Mesothelial cell of epicardium (in vitro differentiated cells): ENCODE measurements at regions not wholly inside any gene's neighbourhood (a gene's known extent, or its start where the extent isn't known, plus 50 kb on each side); places are given as distances from the start of the nearest gene placed in this dataset.

ENCODE experiments used
- DNase-seq, 2 experiments: peaks; one replicate each; pipeline ENCODE4 v3.0.0; 2021; ENCODE audit warnings: low spot score in 2 of 2; ENCODE audit not compliant: unreplicated experiment in 2 of 2
- H3K27ac Mint-ChIP-seq: 2 replicates; pipeline ENCODE4 v1.8.0; 2021; ENCODE audit warnings: mixed read lengths
- H3K27me3 Mint-ChIP-seq: 2 replicates; pipeline ENCODE4 v1.8.0; 2021; ENCODE audit warnings: low read depth, mixed read lengths
- H3K36me3 Mint-ChIP-seq: 2 replicates; pipeline ENCODE4 v1.8.0; 2021; ENCODE audit warnings: mixed read lengths
- H3K4me1 Mint-ChIP-seq: 2 replicates; pipeline ENCODE4 v1.8.0; 2021; ENCODE audit warnings: mixed read lengths
- H3K4me3 Mint-ChIP-seq: 2 replicates; pipeline ENCODE4 v1.8.0; 2021; ENCODE audit warnings: mild to moderate bottlenecking, moderate library complexity, mixed read lengths
- H3K9me3 Mint-ChIP-seq: 2 replicates; pipeline ENCODE4 v1.8.0; 2021; ENCODE audit warnings: mixed read lengths
- CTCF ChIP-seq: fragments of 200-600 bp; sonication (generic); IDR thresholded peaks from one replicate; pipeline ENCODE4 v1.5.0; 2021; ENCODE audit warnings: antibody characterized with exemption; ENCODE audit not compliant: unreplicated experiment

- TF ChIP-seq CTCF = no peak
- Mint-ChIP-seq H3K4me3 (no peak overlapping the region), H3K4me1 (no peaks in the 10 kb centered on the region), H3K27ac (no peak overlapping the region), H3K36me3 (peaks cover 21% of the 10 kb centered on the region), H3K9me3 (peaks cover 50% of the 10 kb centered on the region), H3K27me3 (no peaks in the 10 kb centered on the region)
- no peak for DNase-seq
Observed at GRCh38 chr5:105414067-105414466, 1851.5 kb upstream of the NUDT12 start.

GRCh38 chr5:105413406-105413990 lies 1850.9 kb upstream of the NUDT12 start:
- no peak for TF ChIP-seq CTCF
- H3K9me3 Mint-ChIP-seq = peaks cover 44% of the 10 kb centered on the region
- no peak for DNase-seq
- H3K27ac Mint-ChIP-seq = no peak overlapping the region
- H3K4me3 Mint-ChIP-seq = no peak overlapping the region
- peaks cover 17% of the 10 kb centered on the region for H3K36me3 Mint-ChIP-seq
- H3K27me3 Mint-ChIP-seq = no peaks in the 10 kb centered on the region
- H3K4me1 Mint-ChIP-seq = no peaks in the 10 kb centered on the region

GRCh38 chr5:105409695-105410094 lies 1847.1 kb upstream of the NUDT12 start:
- Mint-ChIP-seq H3K4me3 (no peak overlapping the region), H3K27me3 (no peaks in the 10 kb centered on the region), H3K9me3 (peaks cover 9% of the 10 kb centered on the region), H3K4me1 (no peaks in the 10 kb centered on the region), H3K36me3 (peaks cover 5% of the 10 kb centered on the region), H3K27ac (no peak overlapping the region)
- no peak for TF ChIP-seq CTCF
- no peak for DNase-seq

- no peaks in the 10 kb centered on the region for H3K36me3 Mint-ChIP-seq
- H3K27ac Mint-ChIP-seq = no peak overlapping the region
- no peaks in the 10 kb centered on the region for H3K27me3 Mint-ChIP-seq
- DNase-seq = no peak
- no peaks in the 10 kb centered on the region for H3K4me1 Mint-ChIP-seq
- H3K9me3 Mint-ChIP-seq = no peaks in the 10 kb centered on the region
- no peak overlapping the region for H3K4me3 Mint-ChIP-seq
- no peak for TF ChIP-seq CTCF
Observed at GRCh38 chr5:105407200-105407599, 1844.6 kb upstream of the NUDT12 start.

GRCh38 chr5:105397749-105398148 lies 1835.2 kb upstream of the NUDT12 start:
- peaks cover 12% of the 10 kb centered on the region for H3K9me3 Mint-ChIP-seq
- H3K36me3 Mint-ChIP-seq = no peaks in the 10 kb centered on the region
- H3K4me1 Mint-ChIP-seq = peaks cover 6% of the 10 kb centered on the region
- no peak for DNase-seq
- no peak overlapping the region for H3K27ac Mint-ChIP-seq
- no peak overlapping the region for H3K4me3 Mint-ChIP-seq
- no peaks in the 10 kb centered on the region for H3K27me3 Mint-ChIP-seq
- no peak for TF ChIP-seq CTCF

GRCh38 chr5:105392710-105393149 lies 1830.1 kb upstream of the NUDT12 start:
- no peak for DNase-seq
- H3K27ac Mint-ChIP-seq = no peak overlapping the region

More at GRCh38 chr5:105392710-105393149, 1830.1 kb upstream of the NUDT12 start:
- no peak for TF ChIP-seq CTCF
- H3K27me3 Mint-ChIP-seq = no peaks in the 10 kb centered on the region
- no peaks in the 10 kb centered on the region for H3K36me3 Mint-ChIP-seq
- peaks cover 4% of the 10 kb centered on the region for H3K9me3 Mint-ChIP-seq
- no peak overlapping the region for H3K4me3 Mint-ChIP-seq
- H3K4me1 Mint-ChIP-seq = peaks cover under 1% of the 10 kb centered on the region
